GM23338 (cell line): ENCODE measurements at regions not wholly inside any gene's neighbourhood (a gene's known extent, or its start where the extent isn't known, plus 50 kb on each side); places are given as distances from the start of the nearest gene placed in this dataset.

ENCODE experiments used
- ATAC-seq: fragments of 200-7000 bp; cut with Tn5 transposase; 3 replicates; pipeline ENCODE4 v1.9.1; 2020
- DNase-seq: peaks from one replicate; pipeline ENCODE4 v3.0.0-alpha.2; 2015; ENCODE audit warnings: low spot score
- H2AFZ ChIP-seq: fragments of 200-600 bp; sonication (generic); 2 replicates; pipeline ENCODE4 v1.8.0; 2016; ENCODE audit warnings: antibody characterized with exemption, mild to moderate bottlenecking, moderate library complexity
- H3F3A ChIP-seq: fragments of 200-600 bp; sonication (generic); replicated peaks from 2 replicates; pipeline ENCODE4 v1.8.0; 2017; ENCODE audit warnings: antibody characterized with exemption, mixed run types, low read depth
- H3K27ac ChIP-seq: fragments of 200-600 bp; sonication (generic); 2 replicates; pipeline ENCODE4 v1.6.1; 2016; ENCODE audit warnings: low read depth
- H3K27me3 ChIP-seq: fragments of 200-600 bp; sonication (generic); 2 replicates; pipeline ENCODE4 v1.8.0; 2016; ENCODE audit warnings: mild to moderate bottlenecking, mixed run types, moderate library complexity; ENCODE audit not compliant: insufficient read depth
- H3K36me3 ChIP-seq: fragments of 200-600 bp; sonication (generic); 2 replicates; pipeline ENCODE4 v1.8.0; 2016; ENCODE audit warnings: mild to moderate bottlenecking; ENCODE audit not compliant: insufficient read depth
- H3K4me1 ChIP-seq: fragments of 200-600 bp; sonication (generic); 2 replicates; pipeline ENCODE4 v1.8.0; 2016; ENCODE audit warnings: mild to moderate bottlenecking, moderate library complexity; ENCODE audit not compliant: insufficient read depth
- H3K4me2 ChIP-seq: fragments of 200-600 bp; sonication (generic); 2 replicates; pipeline ENCODE4 v1.7.1; 2017; ENCODE audit warnings: mixed run types
- H3K4me3 ChIP-seq: fragments of 200-600 bp; sonication (generic); 2 replicates; pipeline ENCODE4 v1.6.1; 2016; ENCODE audit warnings: mixed run types
- H3K79me2 ChIP-seq: fragments of 200-600 bp; sonication (generic); replicated peaks from 2 replicates; pipeline ENCODE4 v1.8.0; 2017; ENCODE audit warnings: mild to moderate bottlenecking; ENCODE audit not compliant: insufficient read depth
- H3K9me2 ChIP-seq: fragments of 200-600 bp; sonication (generic); 2 replicates; pipeline ENCODE4 v1.8.0; 2017; ENCODE audit not compliant: insufficient read depth
- H4K20me1 ChIP-seq: fragments of 200-600 bp; sonication (generic); replicated peaks from 2 replicates; pipeline ENCODE4 v1.8.0; 2017; ENCODE audit warnings: mild to moderate bottlenecking; ENCODE audit not compliant: insufficient read depth
- H3K27ac Mint-ChIP-seq: 2 replicates; pipeline ENCODE4 v1.8.0; 2020; ENCODE audit warnings: inconsistent platforms, mild to moderate bottlenecking, moderate library complexity, mixed read lengths
- H3K27me3 Mint-ChIP-seq: 3 replicates; pipeline ENCODE4 v1.8.0; 2022; ENCODE audit warnings: low read depth, mild to moderate bottlenecking, moderate library complexity, mixed read lengths, inconsistent platforms; ENCODE audit not compliant: insufficient read depth, poor library complexity
- H3K36me3 Mint-ChIP-seq: 3 replicates; pipeline ENCODE4 v1.8.0; 2021; ENCODE audit warnings: low read depth, mild to moderate bottlenecking, inconsistent platforms, moderate library complexity, mixed read lengths
- H3K4me1 Mint-ChIP-seq: 3 replicates; pipeline ENCODE4 v1.8.0; 2020; ENCODE audit warnings: mild to moderate bottlenecking, inconsistent platforms, mixed read lengths
- H3K4me3 Mint-ChIP-seq: 3 replicates; pipeline ENCODE4 v1.8.0; 2021; ENCODE audit warnings: moderate library complexity, mild to moderate bottlenecking, inconsistent platforms, mixed read lengths
- H3K9me3 Mint-ChIP-seq: 3 replicates; pipeline ENCODE4 v1.8.0; 2020; ENCODE audit warnings: moderate library complexity, mild to moderate bottlenecking, inconsistent platforms, mixed read lengths
- CREB1 ChIP-seq: fragments of 250-450 bp; sonication (Bioruptor Pico); IDR thresholded peaks from 2 replicates; pipeline ENCODE4 v1.5.0; 2020; ENCODE audit warnings: low read depth, mild to moderate bottlenecking, moderate library complexity
- ETS1 ChIP-seq: IDR thresholded peaks from 2 replicates; pipeline ENCODE4 v1.6.1; 2016; ENCODE audit warnings: antibody characterized with exemption
- EZH2 ChIP-seq: fragments of 200-600 bp; sonication (generic); IDR thresholded peaks from one replicate; pipeline ENCODE4 v1.8.0; 2017; ENCODE audit warnings: antibody characterized with exemption, mild to moderate bottlenecking, low read depth; ENCODE audit not compliant: unreplicated experiment
- EZH2phosphoT487 ChIP-seq: fragments of 200-600 bp; sonication (generic); IDR thresholded peaks from one replicate; pipeline ENCODE4 v1.8.1; 2018; ENCODE audit warnings: antibody characterized with exemption; ENCODE audit not compliant: unreplicated experiment
- NANOG ChIP-seq: IDR thresholded peaks from 2 replicates; pipeline ENCODE4 v1.6.1; 2016; ENCODE audit warnings: antibody characterized with exemption, borderline replicate concordance
- POLR2AphosphoS5 ChIP-seq: IDR thresholded peaks from 2 replicates; pipeline ENCODE4 v1.6.1; 2016; ENCODE audit warnings: antibody characterized with exemption, low read depth
- ZNF331 ChIP-seq: fragments of 250-450 bp; sonication (Bioruptor Pico); IDR thresholded peaks from 2 replicates; pipeline ENCODE4 v1.5.0; 2020; ENCODE audit warnings: low read depth, mild to moderate bottlenecking, moderate library complexity
- TF ChIP-seq, protein P1 (sequence below): fragments of 250-450 bp; sonication (Bioruptor Pico); IDR thresholded peaks from 2 replicates; pipeline ENCODE4 v1.5.0; 2020; ENCODE audit warnings: mild to moderate bottlenecking, moderate library complexity

- H3K27ac Mint-ChIP-seq: no peak overlapping the region
- H3K4me1 Mint-ChIP-seq: no peaks in the 10 kb centered on the region; the same call in 2 of the 3 replicates
- Histone ChIP-seq H3K4me1 (no peaks in the 10 kb centered on the region), H3F3A (no peaks in the 10 kb centered on the region), H3K9me2 (0 out of 2 replicates have a peak, but pooled peaks cover 12% of the 10 kb centered on the region), H2AFZ (no peak overlapping the region; the same call in 1 of the 2 replicates), H3K4me3 (no peak overlapping the region), H3K27me3 (no peaks in the 10 kb centered on the region), H3K36me3 (no peaks in the 10 kb centered on the region), H4K20me1 (no peaks in the 10 kb centered on the region), H3K27ac (no peak overlapping the region), H3K4me2 (no peak overlapping the region), H3K79me2 (no peaks in the 10 kb centered on the region)
- no peak overlapping the region for H3K4me3 Mint-ChIP-seq
- DNase-seq (no peak), ATAC-seq (no peak)
- TF ChIP-seq ZNF331 (CRISPR knock-in tag): no peak
- TF ChIP-seq EZH2: no peak
- no peak for TF ChIP-seq ETS1
- TF ChIP-seq EZH2phosphoT487: no peak
- TF ChIP-seq, protein P1, sequence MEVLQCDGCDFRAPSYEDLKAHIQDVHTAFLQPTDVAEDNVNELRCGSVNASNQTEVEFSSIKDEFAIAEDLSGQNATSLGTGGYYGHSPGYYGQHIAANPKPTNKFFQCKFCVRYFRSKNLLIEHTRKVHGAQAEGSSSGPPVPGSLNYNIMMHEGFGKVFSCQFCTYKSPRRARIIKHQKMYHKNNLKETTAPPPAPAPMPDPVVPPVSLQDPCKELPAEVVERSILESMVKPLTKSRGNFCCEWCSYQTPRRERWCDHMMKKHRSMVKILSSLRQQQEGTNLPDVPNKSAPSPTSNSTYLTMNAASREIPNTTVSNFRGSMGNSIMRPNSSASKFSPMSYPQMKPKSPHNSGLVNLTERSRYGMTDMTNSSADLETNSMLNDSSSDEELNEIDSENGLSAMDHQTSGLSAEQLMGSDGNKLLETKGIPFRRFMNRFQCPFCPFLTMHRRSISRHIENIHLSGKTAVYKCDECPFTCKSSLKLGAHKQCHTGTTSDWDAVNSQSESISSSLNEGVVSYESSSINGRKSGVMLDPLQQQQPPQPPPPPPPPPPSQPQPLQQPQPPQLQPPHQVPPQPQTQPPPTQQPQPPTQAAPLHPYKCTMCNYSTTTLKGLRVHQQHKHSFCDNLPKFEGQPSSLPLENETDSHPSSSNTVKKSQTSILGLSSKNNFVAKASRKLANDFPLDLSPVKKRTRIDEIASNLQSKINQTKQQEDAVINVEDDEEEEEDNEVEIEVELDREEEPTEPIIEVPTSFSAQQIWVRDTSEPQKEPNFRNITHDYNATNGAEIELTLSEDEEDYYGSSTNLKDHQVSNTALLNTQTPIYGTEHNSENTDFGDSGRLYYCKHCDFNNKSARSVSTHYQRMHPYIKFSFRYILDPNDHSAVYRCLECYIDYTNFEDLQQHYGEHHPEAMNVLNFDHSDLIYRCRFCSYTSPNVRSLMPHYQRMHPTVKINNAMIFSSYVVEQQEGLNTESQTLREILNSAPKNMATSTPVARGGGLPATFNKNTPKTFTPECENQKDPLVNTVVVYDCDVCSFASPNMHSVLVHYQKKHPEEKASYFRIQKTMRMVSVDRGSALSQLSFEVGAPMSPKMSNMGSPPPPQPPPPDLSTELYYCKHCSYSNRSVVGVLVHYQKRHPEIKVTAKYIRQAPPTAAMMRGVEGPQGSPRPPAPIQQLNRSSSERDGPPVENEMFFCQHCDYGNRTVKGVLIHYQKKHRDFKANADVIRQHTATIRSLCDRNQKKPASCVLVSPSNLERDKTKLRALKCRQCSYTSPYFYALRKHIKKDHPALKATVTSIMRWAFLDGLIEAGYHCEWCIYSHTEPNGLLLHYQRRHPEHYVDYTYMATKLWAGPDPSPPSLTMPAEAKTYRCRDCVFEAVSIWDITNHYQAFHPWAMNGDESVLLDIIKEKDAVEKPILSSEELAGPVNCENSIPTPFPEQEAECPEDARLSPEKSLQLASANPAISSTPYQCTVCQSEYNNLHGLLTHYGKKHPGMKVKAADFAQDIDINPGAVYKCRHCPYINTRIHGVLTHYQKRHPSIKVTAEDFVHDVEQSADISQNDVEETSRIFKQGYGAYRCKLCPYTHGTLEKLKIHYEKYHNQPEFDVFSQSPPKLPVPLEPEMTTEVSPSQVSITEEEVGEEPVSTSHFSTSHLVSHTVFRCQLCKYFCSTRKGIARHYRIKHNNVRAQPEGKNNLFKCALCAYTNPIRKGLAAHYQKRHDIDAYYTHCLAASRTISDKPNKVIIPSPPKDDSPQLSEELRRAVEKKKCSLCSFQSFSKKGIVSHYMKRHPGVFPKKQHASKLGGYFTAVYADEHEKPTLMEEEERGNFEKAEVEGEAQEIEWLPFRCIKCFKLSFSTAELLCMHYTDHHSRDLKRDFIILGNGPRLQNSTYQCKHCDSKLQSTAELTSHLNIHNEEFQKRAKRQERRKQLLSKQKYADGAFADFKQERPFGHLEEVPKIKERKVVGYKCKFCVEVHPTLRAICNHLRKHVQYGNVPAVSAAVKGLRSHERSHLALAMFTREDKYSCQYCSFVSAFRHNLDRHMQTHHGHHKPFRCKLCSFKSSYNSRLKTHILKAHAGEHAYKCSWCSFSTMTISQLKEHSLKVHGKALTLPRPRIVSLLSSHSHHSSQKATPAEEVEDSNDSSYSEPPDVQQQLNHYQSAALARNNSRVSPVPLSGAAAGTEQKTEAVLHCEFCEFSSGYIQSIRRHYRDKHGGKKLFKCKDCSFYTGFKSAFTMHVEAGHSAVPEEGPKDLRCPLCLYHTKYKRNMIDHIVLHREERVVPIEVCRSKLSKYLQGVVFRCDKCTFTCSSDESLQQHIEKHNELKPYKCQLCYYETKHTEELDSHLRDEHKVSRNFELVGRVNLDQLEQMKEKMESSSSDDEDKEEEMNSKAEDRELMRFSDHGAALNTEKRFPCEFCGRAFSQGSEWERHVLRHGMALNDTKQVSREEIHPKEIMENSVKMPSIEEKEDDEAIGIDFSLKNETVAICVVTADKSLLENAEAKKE (CRISPR knock-in tag): no peak
- no peak for TF ChIP-seq POLR2AphosphoS5
- no peak for TF ChIP-seq CREB1 (CRISPR knock-in tag)
- no peak for TF ChIP-seq NANOG
- H3K27me3 Mint-ChIP-seq: peaks cover 2% of the 10 kb centered on the region
- peaks cover 23% of the 10 kb centered on the region for H3K9me3 Mint-ChIP-seq
- peaks cover 15% of the 10 kb centered on the region for H3K36me3 Mint-ChIP-seq
Measured at GRCh38 chr6:11296449-11297375, 64.2 kb upstream of the NEDD9 start.
